NCI-H748 (cell line): ENCODE measurements at regions not wholly inside any gene's neighbourhood (a gene's known extent, or its start where the extent isn't known, plus 50 kb on each side); places are given as distances from the start of the nearest gene placed in this dataset.
A peak's percentile ranks its signal among the peaks of the same experiment; 100 is the strongest.

ENCODE experiments used
- DNase-seq: peaks from one replicate; lab custom pipeline; 2025; ENCODE audit not compliant: unreplicated experiment; lab: John Stamatoyannopoulos, UW

DNA sequence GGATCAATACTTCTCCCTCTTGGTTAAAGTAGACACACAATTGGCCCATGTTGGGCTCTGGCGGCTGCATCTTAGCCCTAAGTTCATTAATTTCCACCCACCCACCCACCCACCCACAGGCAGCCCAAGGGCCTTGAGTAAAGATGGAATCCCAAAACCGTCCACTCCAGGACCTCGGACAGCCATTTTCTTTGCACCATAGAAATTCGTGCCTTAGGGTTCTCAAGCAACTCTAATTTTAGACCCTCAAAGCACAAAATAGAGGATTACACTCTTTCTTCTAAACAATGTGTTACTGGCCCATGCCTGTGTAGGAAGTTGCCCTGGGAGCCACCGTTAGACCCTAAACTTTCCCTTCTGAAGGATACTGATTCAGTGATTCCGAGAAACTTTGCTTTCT lies 568.5 kb downstream of the IRX1 start:
- no peak for DNase-seq

DNA sequence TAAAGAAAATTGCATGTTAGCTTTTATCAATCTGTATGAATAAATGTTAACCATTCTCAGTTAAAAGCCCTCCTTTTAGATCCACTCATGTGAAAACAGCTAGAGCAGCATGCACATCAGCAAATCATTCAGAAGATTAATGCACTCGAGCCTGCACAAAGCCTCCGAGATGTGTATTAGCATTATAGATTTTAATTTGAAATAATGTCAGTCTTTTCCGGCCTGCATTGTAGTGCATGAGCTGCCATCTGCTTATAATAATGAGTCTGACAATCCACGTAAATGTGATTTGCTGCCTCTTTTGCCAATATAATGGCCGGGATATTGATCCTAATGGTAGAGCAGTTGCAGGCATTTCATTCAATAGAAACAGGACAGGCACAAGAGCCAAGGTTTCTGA lies 585.1 kb downstream of the IRX1 start:
- DNase-seq: no peak

GRCh38 chr5:4182144-4182543 lies 586.5 kb downstream of the IRX1 start:
- DNase-seq: no peak

DNA sequence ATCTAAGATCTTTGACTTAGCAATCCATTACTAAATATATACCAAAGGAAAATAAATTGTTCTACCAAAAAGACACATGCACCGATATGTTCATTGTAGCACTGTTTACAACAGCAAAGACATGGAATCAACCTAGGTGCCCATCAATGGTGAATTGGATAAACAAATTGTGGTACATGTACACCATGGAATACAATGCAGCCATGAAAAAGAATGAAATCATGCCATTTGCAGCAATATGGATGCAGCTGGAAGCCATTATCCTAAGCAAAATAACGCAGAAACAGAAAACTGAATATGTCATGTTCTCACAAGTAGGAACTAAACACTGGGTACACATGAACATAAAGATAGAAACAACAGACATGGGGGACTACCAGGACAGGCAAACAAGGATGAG lies 589.5 kb downstream of the IRX1 start:
- no peak for DNase-seq

GRCh38 chr5:4188704-4189103 lies 593.1 kb downstream of the IRX1 start:
- DNase-seq: no peak

DNA sequence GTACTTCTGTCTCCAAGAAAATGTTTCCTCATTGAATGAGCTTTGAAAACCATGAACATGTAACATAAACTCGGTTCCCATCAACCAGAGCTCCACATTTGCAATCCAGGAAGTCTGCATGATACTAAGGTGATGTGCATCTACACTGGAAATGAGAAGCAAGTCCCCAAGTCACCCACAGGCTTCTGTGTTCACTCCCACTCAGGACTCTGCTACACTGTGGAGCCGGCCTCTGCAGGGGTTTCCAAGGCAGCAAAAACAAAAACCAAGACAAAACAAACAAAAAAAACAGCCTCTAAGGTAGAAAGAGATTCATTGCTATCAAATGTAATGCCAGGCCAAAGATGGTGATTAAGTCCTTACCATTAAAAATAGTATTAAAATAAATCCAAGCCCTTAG lies 593.7 kb downstream of the IRX1 start:
- DNase-seq: peak; percentile 43

- peak; percentile 55 for DNase-seq
These were observed 595.4 kb downstream of the IRX1 start for GRCh38 chr5:4191041-4191440.

- DNase-seq: no peak
These were observed 596.1 kb downstream of the IRX1 start for GRCh38 chr5:4191703-4192102.

GRCh38 chr5:4192111-4192510 lies 596.5 kb downstream of the IRX1 start:
- no peak for DNase-seq

- no peak for DNase-seq
These were observed 601.1 kb downstream of the IRX1 start for GRCh38 chr5:4196744-4197143.

- no peak for DNase-seq
These were observed 601.5 kb downstream of the IRX1 start for GRCh38 chr5:4197151-4197550.

DNA sequence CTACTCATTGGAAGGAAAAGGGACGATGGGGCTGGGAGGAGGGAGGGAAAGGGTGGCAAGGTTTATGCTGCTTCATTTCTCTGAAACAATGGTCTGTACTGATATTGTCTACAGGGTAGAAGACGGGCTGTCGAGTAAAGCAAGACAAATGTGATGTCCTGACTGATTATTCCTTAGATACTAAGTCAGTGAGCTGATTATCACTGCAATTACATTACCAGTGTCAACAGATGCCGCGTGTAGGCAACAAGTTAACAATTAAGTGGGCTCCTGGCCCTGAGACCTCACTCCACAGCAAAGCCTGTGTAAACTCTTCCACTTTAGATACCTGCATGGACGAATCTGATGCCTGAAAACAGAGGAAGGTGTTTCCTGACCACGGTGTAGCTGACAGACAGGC lies 602.8 kb downstream of the IRX1 start:
- peak; percentile 67 for DNase-seq

- no peak for DNase-seq
These were observed 603.6 kb downstream of the IRX1 start for GRCh38 chr5:4199049-4199841.

DNA sequence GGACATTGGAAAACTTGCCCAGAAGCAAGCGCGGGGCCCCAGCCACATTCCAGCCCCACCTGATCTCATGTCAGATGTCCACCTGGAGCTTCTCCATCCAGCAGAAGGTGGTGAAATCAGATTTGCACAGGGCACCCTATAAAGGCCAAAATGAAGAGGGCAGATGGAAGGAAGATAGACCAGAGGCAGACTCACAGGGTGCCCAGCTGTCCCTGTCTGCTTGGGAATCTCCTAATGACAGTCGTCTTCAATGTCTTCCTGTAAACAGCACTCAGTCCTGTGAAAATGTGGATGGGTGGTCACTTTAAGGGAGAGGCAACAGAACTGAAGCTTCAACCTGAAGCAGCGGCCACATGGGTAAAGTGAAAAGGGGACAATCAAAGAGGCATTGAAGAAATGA lies 607.5 kb downstream of the IRX1 start:
- no peak for DNase-seq

- DNase-seq: peak; percentile 90
These were observed 608.9 kb downstream of the IRX1 start for GRCh38 chr5:4204276-4205141.

DNA sequence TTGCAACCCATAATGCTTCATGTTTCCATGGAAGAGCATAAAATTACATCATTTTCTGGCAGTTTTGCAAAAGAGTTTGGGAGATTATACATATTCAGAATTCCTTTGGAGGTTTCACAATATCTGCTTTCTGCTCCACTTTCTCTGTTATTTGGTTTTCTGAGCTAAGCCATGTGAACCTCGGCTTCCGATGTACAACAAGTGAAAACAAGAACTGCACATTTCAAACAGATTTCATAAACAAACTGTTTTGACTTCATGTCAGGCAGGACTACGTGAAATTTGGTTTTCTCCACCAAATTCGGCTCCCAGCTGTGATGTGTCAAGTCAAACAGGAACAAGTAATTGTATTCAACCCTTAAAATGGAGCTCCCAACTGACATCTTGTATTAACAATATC lies 609.8 kb downstream of the IRX1 start:
- DNase-seq: no peak

DNA sequence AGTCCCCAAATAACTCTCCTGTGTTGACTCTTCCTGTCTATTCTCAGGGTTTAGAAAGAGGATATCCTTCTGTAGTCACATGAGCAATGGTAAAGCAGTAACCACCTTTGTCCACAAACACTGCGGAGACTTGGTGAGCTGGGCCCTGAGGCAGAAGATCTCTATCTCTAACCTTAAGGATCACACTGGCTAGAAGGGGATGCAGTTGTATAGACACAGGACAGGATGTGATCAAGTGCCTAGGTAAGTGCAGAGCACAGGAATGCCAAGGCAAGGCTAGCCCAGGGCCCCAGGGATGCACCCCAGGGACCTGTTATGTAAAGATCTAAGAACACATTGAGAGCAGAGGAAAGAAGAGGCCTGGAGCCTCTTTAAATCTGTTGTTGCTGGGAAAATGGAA lies 610.5 kb downstream of the IRX1 start:
- DNase-seq: no peak

DNA sequence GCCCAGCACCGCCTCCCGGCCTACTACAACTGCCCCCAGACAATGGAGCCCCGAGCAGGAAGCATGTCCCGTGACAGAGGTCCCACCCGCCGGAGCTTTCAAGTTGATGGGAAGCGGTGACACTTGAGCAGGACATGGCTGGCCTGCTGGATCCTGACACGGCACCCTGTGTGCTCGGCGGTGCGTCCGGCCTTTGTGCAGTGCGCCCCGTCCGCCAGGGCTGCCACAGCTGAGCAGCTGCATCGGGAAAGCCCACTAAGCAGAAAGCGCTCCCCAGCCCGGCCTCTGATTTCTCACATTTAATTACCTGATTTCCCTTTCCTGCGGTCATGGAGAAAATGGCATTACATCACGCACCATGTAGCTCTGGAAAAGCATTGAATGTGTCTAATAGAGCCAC lies 611.9 kb downstream of the IRX1 start:
- DNase-seq: peak; percentile 51

DNA sequence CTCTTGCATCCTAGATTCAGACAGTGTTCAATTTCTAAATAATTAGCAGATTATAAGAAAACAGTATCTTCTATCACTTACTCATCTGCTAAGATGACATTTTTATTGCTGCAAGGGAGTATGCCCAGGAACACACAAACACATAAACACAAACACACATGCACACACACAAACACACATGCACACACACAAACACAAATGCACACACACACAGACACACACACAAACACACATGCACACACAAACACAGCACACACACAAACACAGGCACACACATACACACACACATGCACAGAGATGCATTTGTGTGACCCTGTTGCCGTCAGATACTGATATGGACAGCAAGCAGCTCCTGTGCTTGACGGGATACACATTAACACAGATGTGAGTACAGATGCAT lies 612.9 kb downstream of the IRX1 start:
- DNase-seq: no peak

- DNase-seq: no peak
These were observed 613.4 kb downstream of the IRX1 start for GRCh38 chr5:4208996-4209395.

GRCh38 chr5:4212071-4212739 lies 616.6 kb downstream of the IRX1 start:
- no peak for DNase-seq
